BLaER1 treated with 17β-estradiol and CSF1 and Interleukin-3, amounts not matched to agents 10 nM and 100 nM (cell line): ENCODE measurements at regions not wholly inside any gene's neighbourhood (a gene's known extent, or its start where the extent isn't known, plus 50 kb on each side); places are given as distances from the start of the nearest gene placed in this dataset.
A peak's percentile ranks its signal among the peaks of the same experiment; 100 is the strongest.

Experiments
- H3K27ac ChIP-seq, 11 experiments: shearing (Covaris generic); formaldehyde crosslinking; 2 replicates each; pipeline ENCODE4 v1.8.1; 2022
- H3K27me3 ChIP-seq, 11 experiments: shearing (Covaris generic); formaldehyde crosslinking; 2 replicates each; pipeline ENCODE4 v1.8.1; 2022
- H3K36me3 ChIP-seq, 11 experiments: shearing (Covaris generic); formaldehyde crosslinking; 2 replicates each; pipeline ENCODE4 v1.8.1; 2022
- H3K4me1 ChIP-seq, 10 experiments: shearing (Covaris generic); formaldehyde crosslinking; 2 replicates each; pipeline ENCODE4 v1.8.1; 2022
- H3K4me2 ChIP-seq, 11 experiments: shearing (Covaris generic); formaldehyde crosslinking; 2 replicates each; pipeline ENCODE4 v1.8.1; 2022
- H3K4me3 ChIP-seq, 10 experiments: shearing (Covaris generic); formaldehyde crosslinking; 2 replicates each; pipeline ENCODE4 v1.8.1; 2022
- H3K9ac ChIP-seq, 11 experiments: shearing (Covaris generic); formaldehyde crosslinking; 2 replicates each; pipeline ENCODE4 v1.8.1; 2022
- H3K9me3 ChIP-seq, 11 experiments: shearing (Covaris generic); formaldehyde crosslinking; replicated peaks in 1 of 11; 2 replicates each; pipeline ENCODE4 v1.8.1; 2022
- H4K20me1 ChIP-seq, 11 experiments: shearing (Covaris generic); formaldehyde crosslinking; 2 replicates each; pipeline ENCODE4 v1.8.1; 2022
- Cebpa-rat ChIP-seq, 11 experiments: shearing (Covaris generic); IDR thresholded peaks; 2 replicates each; pipeline ENCODE4 v1.8.1; 2022

DNA sequence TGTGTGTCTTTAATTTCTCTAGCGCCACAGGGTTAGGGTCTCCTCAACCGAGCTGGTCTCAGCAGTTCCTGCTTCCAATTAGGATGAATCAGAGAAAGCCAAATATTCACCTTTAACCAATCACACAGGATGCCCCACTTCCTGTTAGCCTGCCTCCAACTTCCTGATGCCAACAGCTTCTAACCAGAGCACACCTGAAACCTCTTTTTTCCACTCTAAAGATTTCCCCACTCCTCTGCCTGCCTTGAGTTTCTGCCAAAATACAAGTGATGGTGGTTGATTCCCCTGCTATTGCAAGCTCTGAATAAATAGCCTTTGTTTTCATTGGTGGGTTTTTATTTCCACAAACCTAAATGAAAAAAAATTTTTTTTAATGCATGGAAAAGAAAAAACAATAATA lies 144.7 kb upstream of the UST start:
- no peak for TF ChIP-seq Cebpa-rat (IDR thresholded peaks at IDR 0.05)
- Histone ChIP-seq H3K27me3 (no peaks in the 10 kb centered on the region), H3K9me3 (peaks cover 21 to 44% (median 31%) of the 10 kb centered on the region in 11 experiments; a peak in 21 of 22 replicates), H3K27ac (no peak overlapping the region), H3K4me1 (peaks cover 10 to 19% (median 12%) of the 10 kb centered on the region in 10 experiments), H3K36me3 (no peaks in the 10 kb centered on the region), H3K4me3 (no peak overlapping the region), H4K20me1 (no peaks in the 10 kb centered on the region), H3K9ac (no peak overlapping the region), H3K4me2 (no peak overlapping the region)

DNA sequence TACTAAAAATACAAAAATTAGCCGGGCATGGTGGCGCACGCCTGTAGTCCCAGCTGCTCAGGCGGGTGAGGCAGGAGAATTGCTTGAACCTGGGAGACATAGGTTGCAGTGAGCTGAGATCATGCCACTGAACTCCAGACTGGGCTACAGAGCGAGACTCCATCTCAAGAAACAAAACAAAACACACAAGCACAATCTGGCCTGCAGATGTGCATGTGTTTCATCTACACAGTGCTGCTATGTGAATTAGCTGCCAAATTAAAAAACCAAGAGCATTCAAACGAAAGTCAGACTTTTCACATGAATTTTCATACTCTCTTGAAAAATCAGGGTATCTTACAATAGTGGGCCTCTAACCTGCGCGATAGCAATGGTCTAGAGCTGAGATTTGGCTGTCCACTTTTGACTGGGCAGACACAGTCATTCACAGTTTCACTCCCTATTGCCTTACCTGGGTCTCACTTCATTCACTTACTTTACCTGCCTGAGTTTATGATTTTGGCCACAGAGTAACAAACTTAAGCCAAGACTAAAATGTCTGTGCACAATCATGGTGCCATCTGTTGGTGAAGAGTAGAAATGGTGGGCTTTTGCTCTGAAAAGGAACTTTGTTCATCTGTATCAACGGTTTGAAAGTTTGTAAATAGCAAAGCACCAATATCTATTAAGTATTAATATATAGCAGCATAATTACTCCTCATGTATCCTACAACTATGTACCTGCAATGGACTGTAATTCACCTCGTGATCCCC lies 138.5 kb upstream of the UST start:
- no peak overlapping the region for H3K9ac ChIP-seq
- H3K27me3 ChIP-seq, result no peaks in the 10 kb centered on the region
- no peak overlapping the region for H3K4me2 ChIP-seq
- no peaks in the 10 kb centered on the region for H3K36me3 ChIP-seq
- no peak overlapping the region for H3K27ac ChIP-seq
- no peaks in the 10 kb centered on the region for H4K20me1 ChIP-seq
- H3K4me1 ChIP-seq, result peaks cover 6 to 16% (median 12%) of the 10 kb centered on the region in 10 experiments; a peak in 16 of 20 replicates
- H3K9me3 ChIP-seq, result peaks cover 0 to 12% (median 3%) of the 10 kb centered on the region in 11 experiments; a peak in 10 of 22 replicates
- H3K4me3 ChIP-seq, result no peak overlapping the region
- no peak for TF ChIP-seq Cebpa-rat (IDR thresholded peaks at IDR 0.05)

DNA sequence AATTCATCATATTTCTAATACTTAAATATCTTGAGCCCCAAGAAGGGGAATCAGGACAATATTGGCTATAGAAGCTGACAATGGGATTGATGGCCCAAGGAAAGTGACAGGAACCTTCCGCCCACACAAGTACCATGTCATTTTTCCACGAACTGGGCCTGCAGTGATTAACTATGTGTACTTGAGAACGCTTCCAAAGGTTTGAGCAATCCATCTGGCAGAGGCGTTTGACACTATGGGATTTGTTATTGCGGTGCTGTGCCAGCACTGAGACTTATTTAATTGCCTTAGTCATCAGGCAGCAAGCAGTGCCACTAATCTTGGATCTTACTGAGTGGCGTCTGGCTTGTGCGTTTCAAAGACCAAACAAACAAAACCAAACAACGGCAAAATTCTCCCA lies 135.6 kb upstream of the UST start:
- Histone ChIP-seq H3K27ac (no peak overlapping the region), H3K4me1 (peaks cover 6 to 21% (median 13%) of the 10 kb centered on the region in 10 experiments; a peak in 16 of 20 replicates), H3K4me3 (no peak overlapping the region), H3K36me3 (no peaks in the 10 kb centered on the region), H4K20me1 (no peaks in the 10 kb centered on the region), H3K4me2 (peak overlapping the region in 3 of 11 experiments; percentile 19 to 52 (median 50); a peak in 4 of 22 replicates), H3K9me3 (peaks cover 0 to 9% (median 0%) of the 10 kb centered on the region in 11 experiments; a peak in 1 of 22 replicates), H3K27me3 (no peaks in the 10 kb centered on the region), H3K9ac (no peak overlapping the region)
- no peak for TF ChIP-seq Cebpa-rat (IDR thresholded peaks at IDR 0.05)

DNA sequence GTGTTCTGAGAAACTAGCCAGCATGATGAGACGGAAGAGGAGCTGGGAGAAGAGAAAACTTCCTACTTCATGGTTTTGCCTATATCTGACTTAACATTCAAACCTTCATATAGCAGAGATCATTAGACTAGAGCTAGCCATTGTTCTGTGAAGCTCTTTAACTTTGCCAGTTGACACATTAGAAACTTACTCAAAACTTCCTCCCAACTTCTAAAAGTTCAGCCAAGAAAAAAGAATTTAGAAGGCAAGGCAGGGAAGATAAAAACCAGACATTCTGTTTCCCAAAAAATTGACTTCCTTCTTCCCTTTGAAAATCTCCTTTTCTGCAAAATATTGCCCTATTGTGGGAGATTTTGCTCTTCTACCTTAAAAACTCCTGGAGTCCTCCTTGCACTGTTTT lies 134.8 kb upstream of the UST start:
- TF ChIP-seq Cebpa-rat (IDR thresholded peaks at IDR 0.05), result no peak
- H4K20me1 ChIP-seq, result no peaks in the 10 kb centered on the region
- H3K27ac ChIP-seq, result no peak overlapping the region
- no peak overlapping the region for H3K9ac ChIP-seq
- no peaks in the 10 kb centered on the region for H3K36me3 ChIP-seq
- peaks cover 0 to 9% (median 0%) of the 10 kb centered on the region in 11 experiments; a peak in 1 of 22 replicates for H3K9me3 ChIP-seq
- peak overlapping the region in 9 of 11 experiments; percentile 8 to 52 (median 19); a peak in 7 of 22 replicates for H3K4me2 ChIP-seq
- no peak overlapping the region for H3K4me3 ChIP-seq
- H3K27me3 ChIP-seq, result no peaks in the 10 kb centered on the region
- H3K4me1 ChIP-seq, result peaks cover 8 to 24% (median 15%) of the 10 kb centered on the region in 10 experiments

DNA sequence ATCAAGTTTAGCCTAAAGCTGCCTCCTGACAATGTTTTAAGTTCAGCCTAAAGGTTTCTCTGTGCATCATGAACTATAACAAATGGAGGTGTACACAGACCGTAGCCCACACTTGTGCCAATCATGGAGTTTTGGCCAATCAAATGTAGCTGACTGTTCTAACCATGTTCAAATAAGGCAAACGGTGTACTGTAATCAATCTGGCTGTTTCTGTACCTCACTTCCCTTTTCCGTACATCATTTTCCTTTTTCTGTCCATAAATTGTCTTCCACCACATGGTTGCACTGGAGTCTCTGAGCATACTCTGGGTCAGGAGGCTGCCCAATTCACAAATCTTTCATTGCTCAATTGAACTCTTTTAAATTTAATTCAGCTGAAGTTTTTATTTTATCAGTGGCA lies 132.2 kb upstream of the UST start:
- H3K27ac ChIP-seq, result no peak overlapping the region
- peaks cover 22 to 49% (median 34%) of the 10 kb centered on the region in 10 experiments for H3K4me1 ChIP-seq
- no peaks in the 10 kb centered on the region for H3K36me3 ChIP-seq
- H3K4me2 ChIP-seq, result no peak overlapping the region
- H3K9me3 ChIP-seq, result peaks cover 0 to 9% (median 0%) of the 10 kb centered on the region in 11 experiments; a peak in 1 of 22 replicates
- no peak for TF ChIP-seq Cebpa-rat (IDR thresholded peaks at IDR 0.05)
- no peaks in the 10 kb centered on the region for H3K27me3 ChIP-seq
- no peak overlapping the region for H3K4me3 ChIP-seq
- H3K9ac ChIP-seq, result no peak overlapping the region
- H4K20me1 ChIP-seq, result no peaks in the 10 kb centered on the region

DNA sequence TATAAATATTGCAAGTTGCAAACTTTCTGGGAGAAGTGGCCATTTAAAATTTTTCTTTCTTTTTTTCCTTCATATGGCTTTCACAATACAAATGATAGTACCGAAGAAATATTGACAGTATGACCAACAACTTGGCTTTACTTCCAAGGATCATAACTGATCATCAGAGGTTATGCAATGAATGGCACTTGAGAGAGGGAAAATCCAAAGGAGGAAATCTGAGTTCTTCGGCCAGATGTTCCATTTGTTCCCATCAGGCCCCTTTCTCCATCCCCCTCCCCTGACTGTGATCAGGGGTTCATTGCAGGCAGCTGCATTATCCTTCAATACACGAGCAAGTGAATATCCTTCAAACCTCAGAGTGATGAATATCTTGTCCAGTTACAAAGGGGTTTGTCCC lies 130.0 kb upstream of the UST start:
- TF ChIP-seq Cebpa-rat (IDR thresholded peaks at IDR 0.05), result no peak
- Histone ChIP-seq H3K27ac (0 out of 22 replicates have a peak overlapping the region, but pooled peaks of 1 of the 11 experiments have one; percentile 39), H3K9ac (no peak overlapping the region), H4K20me1 (no peaks in the 10 kb centered on the region), H3K4me1 (peaks cover 24 to 59% (median 30%) of the 10 kb centered on the region in 10 experiments), H3K4me3 (no peak overlapping the region), H3K36me3 (no peaks in the 10 kb centered on the region), H3K9me3 (peaks cover 0 to 9% (median 0%) of the 10 kb centered on the region in 11 experiments; a peak in 1 of 22 replicates), H3K4me2 (peak overlapping the region in 9 of 11 experiments; percentile 42 to 68 (median 56); a peak in 15 of 22 replicates), H3K27me3 (no peaks in the 10 kb centered on the region)

DNA sequence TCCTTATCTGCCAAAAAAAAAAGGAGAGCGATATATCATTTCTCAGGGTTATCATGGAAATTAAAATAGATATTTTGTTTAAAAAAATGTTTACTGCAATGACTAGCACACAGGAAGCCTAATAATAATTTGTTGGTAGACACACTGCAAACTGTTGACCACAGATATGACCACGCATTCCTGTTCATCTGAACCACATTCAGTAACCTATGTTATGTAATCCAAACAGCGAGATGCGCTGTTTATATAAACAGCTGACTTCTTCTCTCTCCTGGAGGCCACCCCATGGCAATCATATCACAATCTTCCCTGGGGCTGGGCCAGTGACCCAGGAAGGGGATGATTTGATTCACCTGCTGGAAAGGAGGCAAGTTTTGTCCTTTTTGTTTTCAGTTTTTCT lies 129.3 kb upstream of the UST start:
- no peak for TF ChIP-seq Cebpa-rat (IDR thresholded peaks at IDR 0.05)
- Histone ChIP-seq H3K9ac (no peak overlapping the region), H4K20me1 (no peaks in the 10 kb centered on the region), H3K4me3 (no peak overlapping the region), H3K27ac (peak overlapping the region in 2 of 11 experiments; percentile 19 to 39; a peak in 1 of 22 replicates), H3K27me3 (no peaks in the 10 kb centered on the region), H3K4me2 (peak overlapping the region; percentile 42 to 68 (median 56)), H3K9me3 (peaks cover 0 to 9% (median 0%) of the 10 kb centered on the region in 11 experiments; a peak in 1 of 22 replicates), H3K36me3 (no peaks in the 10 kb centered on the region), H3K4me1 (peaks cover 17 to 61% (median 24%) of the 10 kb centered on the region in 10 experiments)

DNA sequence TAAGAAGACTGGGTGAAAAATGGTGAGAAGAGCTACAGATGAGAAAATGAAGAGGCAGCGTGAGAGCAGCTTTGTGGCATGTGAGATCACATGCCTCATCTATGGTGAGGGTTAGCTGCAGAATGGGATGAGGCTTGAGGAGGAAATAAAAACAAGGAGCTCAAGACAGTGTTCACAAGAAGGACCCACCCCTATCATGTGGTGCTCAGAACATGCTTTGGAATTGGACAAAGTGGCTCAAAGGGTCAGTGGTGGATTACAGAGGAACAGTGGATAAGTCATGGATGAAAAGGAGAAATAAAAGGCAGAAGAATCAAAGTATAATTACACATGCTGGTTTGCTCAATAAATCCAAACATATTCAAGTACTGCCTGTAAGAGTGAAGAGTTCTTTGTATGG lies 126.9 kb upstream of the UST start:
- H4K20me1 ChIP-seq, result no peaks in the 10 kb centered on the region
- H3K36me3 ChIP-seq, result no peaks in the 10 kb centered on the region
- no peak overlapping the region for H3K4me3 ChIP-seq
- H3K27ac ChIP-seq, result peak overlapping the region in 2 of 11 experiments; percentile 47 to 66; a peak in 3 of 22 replicates
- H3K4me1 ChIP-seq, result peaks cover 19 to 81% (median 23%) of the 10 kb centered on the region in 10 experiments
- no peaks in the 10 kb centered on the region for H3K27me3 ChIP-seq
- 0 out of 22 replicates have a peak, but pooled peaks cover 0 to 9% (median 0%) of the 10 kb centered on the region in 11 experiments for H3K9me3 ChIP-seq
- no peak for TF ChIP-seq Cebpa-rat (IDR thresholded peaks at IDR 0.05)
- peak overlapping the region in 3 of 11 experiments; percentile 18 to 51 (median 37); a peak in 5 of 22 replicates for H3K4me2 ChIP-seq
- H3K9ac ChIP-seq, result no peak overlapping the region

DNA sequence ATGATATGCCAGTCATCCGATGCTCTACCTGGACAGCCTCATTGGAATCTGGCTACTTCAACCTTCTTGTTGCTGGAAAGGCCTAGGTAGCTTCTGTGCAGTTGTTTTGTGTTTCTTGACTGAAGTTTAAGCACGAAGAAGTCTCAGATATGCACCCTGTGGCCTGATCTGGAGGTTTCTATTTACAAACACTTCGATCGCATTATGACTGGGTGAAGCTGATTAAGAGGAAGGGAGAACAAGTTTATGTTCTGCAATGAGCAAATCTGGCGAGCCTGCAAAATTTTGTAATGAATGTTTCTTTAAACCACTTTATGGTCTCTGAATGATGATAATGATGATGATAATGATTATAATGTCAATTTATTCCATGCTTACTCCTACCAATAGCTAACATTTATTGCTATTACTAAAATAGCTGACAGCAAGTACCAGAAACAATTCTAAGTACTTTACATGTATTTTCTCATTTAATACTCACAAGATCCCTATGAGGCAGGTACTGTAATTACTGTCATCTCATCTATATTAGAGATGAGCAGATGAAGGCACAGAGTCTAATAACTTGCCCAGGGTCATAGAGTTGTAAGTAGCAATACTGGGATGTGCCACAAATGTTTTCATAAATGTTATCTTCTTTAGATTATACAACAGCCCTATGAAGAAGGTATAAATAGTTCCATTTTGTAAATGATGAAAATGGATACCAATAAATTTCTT lies 126.1 kb upstream of the UST start:
- Histone ChIP-seq H3K9me3 (0 out of 22 replicates have a peak, but pooled peaks cover 0 to 4% (median 0%) of the 10 kb centered on the region in 11 experiments), H3K4me3 (no peak overlapping the region), H3K4me1 (peaks cover 19 to 80% (median 23%) of the 10 kb centered on the region in 10 experiments), H3K9ac (no peak overlapping the region), H3K4me2 (peak overlapping the region in 3 of 11 experiments; percentile 18 to 51 (median 37); a peak in 6 of 22 replicates), H3K27ac (peak overlapping the region in 3 of 11 experiments; percentile 32 to 66 (median 47); a peak in 4 of 22 replicates), H4K20me1 (no peaks in the 10 kb centered on the region), H3K36me3 (no peaks in the 10 kb centered on the region), H3K27me3 (no peaks in the 10 kb centered on the region)
- no peak for TF ChIP-seq Cebpa-rat (IDR thresholded peaks at IDR 0.05)
